ENCODE measurements at regions not wholly inside any gene's neighbourhood (a gene's known extent, or its start where the extent isn't known, plus 50 kb on each side); places are given as distances from the start of the nearest gene placed in this dataset.

GRCh38 chr22:49566693-49567092, 261.0 kb downstream of the BRD1 start:
- Histone ChIP-seq H3K36me3 (ENCODE audit: control insufficient read depth in 1 of 2, insufficient read depth in 2 of 2, low read length in 2 of 2) (no peaks in the 10 kb centered on the region), H3K9me3 (ENCODE audit: control insufficient read depth in 1 of 2, insufficient read depth in 1 of 2, low read depth in 1 of 2, low read length in 2 of 2) (no peaks in the 10 kb centered on the region), H3K4me3 (replicated peaks in 1 of 2; ENCODE audit: low read depth in 1 of 2, low read length in 2 of 2) (no peak overlapping the region), H3K79me2 (ENCODE audit: insufficient read depth, low read length) (peaks cover 18% of the 10 kb centered on the region; the same call in 1 of the 2 replicates), H3K27me3 (ENCODE audit: insufficient read depth, low read length) (no peaks in the 10 kb centered on the region; the same call in 1 of the 2 replicates), H3K27ac (ENCODE audit: low read depth, low read length) (no peak overlapping the region), H4K20me1 (ENCODE audit: insufficient read depth) (no peaks in the 10 kb centered on the region), H3K4me2 (ENCODE audit: low read length) (no peak overlapping the region), H3K9me2 (ENCODE audit: insufficient read depth) (no peaks in the 10 kb centered on the region), H3K4me1 (ENCODE audit: control insufficient read depth in 1 of 2, insufficient read depth in 2 of 2, low read length in 2 of 2) (no peaks in the 10 kb centered on the region), H2AFZ (ENCODE audit: low read depth, low read length, poor library complexity, severe bottlenecking) (no peak overlapping the region), H3K9ac (ENCODE audit: low read length) (no peak overlapping the region)
- no TSS peak for BruUV-seq (replicated peaks)
- ChIA-PET RAD21 (ENCODE audit: low non-redundant PET in 1 of 2, low total read pairs in 2 of 2, uncharacterized antibody in 2 of 2, unreplicated experiment in 2 of 2) (no interaction called here), POLR2A (no interaction called here), CTCF (no interaction called here)
- DNase-seq (ENCODE audit: low read depth, low spot score) (no peak), ATAC-seq (no peak)
- TF ChIP-seq EGR1 (IDR thresholded peaks at IDR 0.05; ENCODE audit: low read depth) (no peak), SRF (IDR thresholded peaks at IDR 0.05; ENCODE audit: low read depth) (no peak), CBX3 (IDR thresholded peaks at IDR 0.05; ENCODE audit: low read depth) (no peak), YY1 (IDR thresholded peaks at IDR 0.05; ENCODE audit: extremely low read depth, insufficient replicate concordance, low read depth, low read length) (no peak), RAD21 (IDR thresholded peaks at IDR 0.05; ENCODE audit: low read depth) (no peak), ZFX (IDR thresholded peaks at IDR 0.05) (no peak), EZH2phosphoT487 (IDR thresholded peaks at IDR 0.05; ENCODE audit: borderline replicate concordance) (no peak), SP1 (IDR thresholded peaks at IDR 0.05; ENCODE audit: low read depth) (no peak), EZH2 (IDR thresholded peaks at IDR 0.05) (no peak), CEBPB (IDR thresholded peaks at IDR 0.05; ENCODE audit: low read depth) (no peak), ATF3 (IDR thresholded peaks at IDR 0.05) (no peak), ZNF274 (IDR thresholded peaks at IDR 0.05; ENCODE audit: low read depth, low read length) (no peak), POLR2AphosphoS5 (IDR thresholded peaks at IDR 0.05; ENCODE audit: low read depth, low read length) (no peak), POLR2A (IDR thresholded peaks at IDR 0.05; ENCODE audit: borderline replicate concordance, extremely low read depth, insufficient read depth, insufficient read length) (no peak), CTCF (IDR thresholded peaks at IDR 0.05 in 2 of 3, conservative IDR thresholded peaks at IDR 0.05 in 1 of 3; ENCODE audit: borderline replicate concordance in 1 of 3, insufficient read depth in 1 of 3, low read depth in 2 of 3, low read length in 2 of 3) (no peak), FOSL1 (IDR thresholded peaks at IDR 0.05; ENCODE audit: low read depth) (no peak), SIN3A (IDR thresholded peaks at IDR 0.05; ENCODE audit: low read depth) (no peak), TCF7L2 (IDR thresholded peaks at IDR 0.05; ENCODE audit: borderline replicate concordance, extremely low read depth, insufficient read depth, insufficient read length) (no peak), JUND (IDR thresholded peaks at IDR 0.05) (no peak), MAX (IDR thresholded peaks at IDR 0.05) (no peak)
- intact Hi-C loops (cut with micrococcal nuclease): no loop called here
